ENCODE measurements at regions not wholly inside any gene's neighbourhood (a gene's known extent, or its start where the extent isn't known, plus 50 kb on each side); places are given as distances from the start of the nearest gene placed in this dataset.

GRCh38 chr9:30972654-30973053 is 1411.8 kb upstream of the ACO1 start:
- no peak for TF ChIP-seq POLR2AphosphoS5 (IDR thresholded peaks at IDR 0.05)
- no peak for TF ChIP-seq POLR2A (IDR thresholded peaks at IDR 0.05)
- TF ChIP-seq, protein P1, sequence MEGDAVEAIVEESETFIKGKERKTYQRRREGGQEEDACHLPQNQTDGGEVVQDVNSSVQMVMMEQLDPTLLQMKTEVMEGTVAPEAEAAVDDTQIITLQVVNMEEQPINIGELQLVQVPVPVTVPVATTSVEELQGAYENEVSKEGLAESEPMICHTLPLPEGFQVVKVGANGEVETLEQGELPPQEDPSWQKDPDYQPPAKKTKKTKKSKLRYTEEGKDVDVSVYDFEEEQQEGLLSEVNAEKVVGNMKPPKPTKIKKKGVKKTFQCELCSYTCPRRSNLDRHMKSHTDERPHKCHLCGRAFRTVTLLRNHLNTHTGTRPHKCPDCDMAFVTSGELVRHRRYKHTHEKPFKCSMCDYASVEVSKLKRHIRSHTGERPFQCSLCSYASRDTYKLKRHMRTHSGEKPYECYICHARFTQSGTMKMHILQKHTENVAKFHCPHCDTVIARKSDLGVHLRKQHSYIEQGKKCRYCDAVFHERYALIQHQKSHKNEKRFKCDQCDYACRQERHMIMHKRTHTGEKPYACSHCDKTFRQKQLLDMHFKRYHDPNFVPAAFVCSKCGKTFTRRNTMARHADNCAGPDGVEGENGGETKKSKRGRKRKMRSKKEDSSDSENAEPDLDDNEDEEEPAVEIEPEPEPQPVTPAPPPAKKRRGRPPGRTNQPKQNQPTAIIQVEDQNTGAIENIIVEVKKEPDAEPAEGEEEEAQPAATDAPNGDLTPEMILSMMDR (IDR thresholded peaks at IDR 0.05): no peak

All from prostate gland (tissue), 2 donors.